Gastroesophageal sphincter (tissue), 3 donors: ENCODE measurements at regions not wholly inside any gene's neighbourhood (a gene's known extent, or its start where the extent isn't known, plus 50 kb on each side); places are given as distances from the start of the nearest gene placed in this dataset.

Experiments
- CTCF ChIP-seq, 4 experiments: fragments of 200-600 bp in 2 of 4; fragments of 450-650 bp in 2 of 4; sonication (generic) in 1 of 4; IDR thresholded peaks; one replicate each; pipeline ENCODE4 v1.5.1; 2017 to 2019; ENCODE audit warnings: antibody characterized with exemption in 4 of 4, mild to moderate bottlenecking in 2 of 4, moderate library complexity in 2 of 4
- EP300 ChIP-seq: sonication (generic); formaldehyde crosslinking; IDR thresholded peaks from one replicate; pipeline ENCODE4 v1.6.1; 2017; ENCODE audit warnings: antibody characterized with exemption, mild to moderate bottlenecking
- POLR2A ChIP-seq, 2 donors: fragments of 450-650 bp; IDR thresholded peaks; one replicate each; pipeline ENCODE4 v1.6.1; 2017; ENCODE audit warnings: antibody characterized with exemption in 2 of 2, mild to moderate bottlenecking in 2 of 2, moderate library complexity in 1 of 2
- POLR2AphosphoS5 ChIP-seq: sonication (generic); formaldehyde crosslinking; IDR thresholded peaks from one replicate; pipeline ENCODE4 v1.6.1; 2017; ENCODE audit warnings: antibody characterized with exemption

GRCh38 chr12:83689333-83689732, 1002.6 kb downstream of the TMTC2 start:
- TF ChIP-seq CTCF (IDR thresholded peaks at IDR 0.05) (no peak), POLR2AphosphoS5 (no peak), POLR2A (IDR thresholded peaks at IDR 0.05) (no peak), EP300 (no peak)
